ENCODE measurements at regions not wholly inside any gene's neighbourhood (a gene's known extent, or its start where the extent isn't known, plus 50 kb on each side); places are given as distances from the start of the nearest gene placed in this dataset.

GRCh38 chr6:94511502-94512088 is 1065.7 kb upstream of the MANEA start:
- TF ChIP-seq CTCF (IDR thresholded peaks at IDR 0.05 in 2 of 3, conservative IDR thresholded peaks at IDR 0.05 in 1 of 3; ENCODE audit: borderline replicate concordance in 1 of 3, insufficient read depth in 1 of 3, low read depth in 2 of 3, low read length in 2 of 3) (no peak), POLR2AphosphoS5 (IDR thresholded peaks at IDR 0.05; ENCODE audit: low read depth, low read length) (no peak), POLR2A (IDR thresholded peaks at IDR 0.05; ENCODE audit: borderline replicate concordance, extremely low read depth, insufficient read depth, insufficient read length) (no peak)

Measured in HCT116 (cell line).